ENCODE measurements at regions not wholly inside any gene's neighbourhood (a gene's known extent, or its start where the extent isn't known, plus 50 kb on each side); places are given as distances from the start of the nearest gene placed in this dataset.

DNA sequence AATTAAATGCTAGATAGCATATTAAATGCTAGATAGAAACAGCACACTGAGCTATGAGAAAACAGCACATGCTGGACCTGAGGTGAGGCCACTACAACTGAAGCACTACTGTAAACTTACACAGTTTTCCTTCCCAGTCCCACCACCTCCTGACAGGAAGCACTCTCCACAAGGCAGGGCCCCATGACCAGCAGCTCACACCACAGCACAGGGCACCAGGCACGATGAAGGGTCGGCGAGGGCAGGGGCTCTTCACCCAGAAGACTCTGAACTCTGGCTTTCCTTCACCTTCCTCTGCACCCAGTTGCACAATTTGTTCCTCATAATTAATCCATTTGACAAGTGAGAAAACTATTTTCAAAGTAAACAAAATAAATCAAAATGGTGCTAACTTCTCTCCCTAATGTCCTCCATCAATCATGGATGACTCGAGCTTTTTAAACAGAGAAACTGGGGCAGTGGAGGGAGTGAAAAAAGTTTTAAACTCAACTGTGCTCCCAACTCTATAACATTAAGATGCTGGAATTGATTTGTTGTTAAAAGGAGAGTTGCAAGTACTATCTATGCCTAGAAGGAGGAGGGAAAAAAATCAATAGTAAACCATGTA, 568.7 kb downstream of the UQCRFS1 start:
- TF ChIP-seq POLR2A (IDR thresholded peaks at IDR 0.05), result no peak
- TF ChIP-seq, protein P1, sequence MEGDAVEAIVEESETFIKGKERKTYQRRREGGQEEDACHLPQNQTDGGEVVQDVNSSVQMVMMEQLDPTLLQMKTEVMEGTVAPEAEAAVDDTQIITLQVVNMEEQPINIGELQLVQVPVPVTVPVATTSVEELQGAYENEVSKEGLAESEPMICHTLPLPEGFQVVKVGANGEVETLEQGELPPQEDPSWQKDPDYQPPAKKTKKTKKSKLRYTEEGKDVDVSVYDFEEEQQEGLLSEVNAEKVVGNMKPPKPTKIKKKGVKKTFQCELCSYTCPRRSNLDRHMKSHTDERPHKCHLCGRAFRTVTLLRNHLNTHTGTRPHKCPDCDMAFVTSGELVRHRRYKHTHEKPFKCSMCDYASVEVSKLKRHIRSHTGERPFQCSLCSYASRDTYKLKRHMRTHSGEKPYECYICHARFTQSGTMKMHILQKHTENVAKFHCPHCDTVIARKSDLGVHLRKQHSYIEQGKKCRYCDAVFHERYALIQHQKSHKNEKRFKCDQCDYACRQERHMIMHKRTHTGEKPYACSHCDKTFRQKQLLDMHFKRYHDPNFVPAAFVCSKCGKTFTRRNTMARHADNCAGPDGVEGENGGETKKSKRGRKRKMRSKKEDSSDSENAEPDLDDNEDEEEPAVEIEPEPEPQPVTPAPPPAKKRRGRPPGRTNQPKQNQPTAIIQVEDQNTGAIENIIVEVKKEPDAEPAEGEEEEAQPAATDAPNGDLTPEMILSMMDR (IDR thresholded peaks at IDR 0.05), result no peak
